ENCODE measurements at regions not wholly inside any gene's neighbourhood (a gene's known extent, or its start where the extent isn't known, plus 50 kb on each side); places are given as distances from the start of the nearest gene placed in this dataset.

- DNase-seq (ENCODE audit: insufficient read length, low spot score) (no peak), FAIRE-seq (no peak)
- TF ChIP-seq POLR2AphosphoS5 (IDR thresholded peaks at IDR 0.05; ENCODE audit: low read depth, low read length) (no peak), PAX5 (IDR thresholded peaks at IDR 0.05; ENCODE audit: insufficient read depth, low read length, severe bottlenecking) (no peak)
Measured at GRCh38 chr3:72238010-72238691, 453.2 kb upstream of the PROK2 start.

- TF ChIP-seq PAX5 (IDR thresholded peaks at IDR 0.05; ENCODE audit: insufficient read depth, low read length, severe bottlenecking) (no peak), POU2F2 (IDR thresholded peaks at IDR 0.05; ENCODE audit: low read depth, low read length) (no peak), POLR2AphosphoS5 (IDR thresholded peaks at IDR 0.05; ENCODE audit: low read depth, low read length) (no peak), SPI1 (IDR thresholded peaks at IDR 0.05; ENCODE audit: low read depth, low read length) (no peak), POLR2A (IDR thresholded peaks at IDR 0.05; ENCODE audit: low read depth, low read length) (no peak), TAF1 (IDR thresholded peaks at IDR 0.05; ENCODE audit: low read depth, low read length) (no peak)
- FAIRE-seq (no peak), DNase-seq (ENCODE audit: insufficient read length, low spot score) (no peak)
Measured at GRCh38 chr3:72237679-72238009, 452.7 kb upstream of the PROK2 start.

DNA sequence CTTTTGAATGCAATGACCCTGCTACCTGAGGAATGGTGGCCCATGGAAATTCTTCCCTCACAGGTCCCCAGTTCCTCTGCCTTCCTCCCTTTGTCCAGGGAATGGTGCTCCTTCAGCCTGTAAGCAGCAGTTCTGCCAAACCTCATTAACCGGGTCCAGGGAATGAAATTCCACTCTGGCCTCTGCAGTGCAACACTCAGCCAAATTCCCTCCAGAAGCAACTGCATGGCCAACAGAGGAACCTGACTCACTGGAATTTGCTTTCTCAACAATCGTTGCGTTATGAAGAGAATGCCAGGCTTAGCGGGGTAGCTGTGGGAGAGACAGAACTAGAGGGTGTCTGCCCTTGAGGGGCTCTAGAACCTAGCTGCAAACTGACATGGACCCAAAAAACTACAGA, 449.4 kb upstream of the PROK2 start:
- TF ChIP-seq POU2F2 (IDR thresholded peaks at IDR 0.05; ENCODE audit: low read depth, low read length), result no peak
- no peak for TF ChIP-seq POLR2AphosphoS5 (IDR thresholded peaks at IDR 0.05; ENCODE audit: low read depth, low read length)
- TF ChIP-seq TAF1 (IDR thresholded peaks at IDR 0.05; ENCODE audit: low read depth, low read length), result no peak
- TF ChIP-seq PAX5 (IDR thresholded peaks at IDR 0.05; ENCODE audit: insufficient read depth, low read length, severe bottlenecking), result no peak
- no peak for TF ChIP-seq SPI1 (IDR thresholded peaks at IDR 0.05; ENCODE audit: low read depth, low read length)
- no peak for TF ChIP-seq POLR2A (IDR thresholded peaks at IDR 0.05; ENCODE audit: low read depth, low read length)
- FAIRE-seq (no peak), DNase-seq (ENCODE audit: insufficient read length, low spot score) (no peak)

DNA sequence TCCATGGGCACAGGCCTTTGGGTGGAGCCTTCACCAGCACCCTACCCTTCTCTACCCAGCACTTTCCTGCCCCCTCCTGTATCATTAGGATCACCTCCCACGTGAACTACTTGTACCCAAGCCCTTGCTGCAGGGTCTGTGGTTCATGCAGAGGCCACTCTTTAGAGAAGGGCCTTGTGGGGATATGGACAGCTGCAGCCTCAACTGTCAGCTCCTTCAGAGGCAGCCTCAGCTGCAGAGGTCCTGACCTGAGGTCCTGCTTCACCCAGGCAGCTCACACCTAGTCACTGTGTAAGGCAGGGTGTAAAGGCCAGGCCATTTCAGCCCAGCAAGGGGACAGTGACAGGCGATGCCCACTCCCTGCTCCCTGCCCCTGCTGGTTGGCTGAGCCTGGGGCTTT, 448.6 kb upstream of the PROK2 start:
- no peak for TF ChIP-seq POLR2A (IDR thresholded peaks at IDR 0.05; ENCODE audit: low read depth, low read length)
- TF ChIP-seq PAX5 (IDR thresholded peaks at IDR 0.05; ENCODE audit: insufficient read depth, low read length, severe bottlenecking), result no peak
- no peak for TF ChIP-seq SPI1 (IDR thresholded peaks at IDR 0.05; ENCODE audit: low read depth, low read length)
- no peak for TF ChIP-seq TAF1 (IDR thresholded peaks at IDR 0.05; ENCODE audit: low read depth, low read length)
- no peak for TF ChIP-seq POLR2AphosphoS5 (IDR thresholded peaks at IDR 0.05; ENCODE audit: low read depth, low read length)
- no peak for TF ChIP-seq POU2F2 (IDR thresholded peaks at IDR 0.05; ENCODE audit: low read depth, low read length)
- DNase-seq (ENCODE audit: insufficient read length, low spot score) (no peak), FAIRE-seq (no peak)

DNA sequence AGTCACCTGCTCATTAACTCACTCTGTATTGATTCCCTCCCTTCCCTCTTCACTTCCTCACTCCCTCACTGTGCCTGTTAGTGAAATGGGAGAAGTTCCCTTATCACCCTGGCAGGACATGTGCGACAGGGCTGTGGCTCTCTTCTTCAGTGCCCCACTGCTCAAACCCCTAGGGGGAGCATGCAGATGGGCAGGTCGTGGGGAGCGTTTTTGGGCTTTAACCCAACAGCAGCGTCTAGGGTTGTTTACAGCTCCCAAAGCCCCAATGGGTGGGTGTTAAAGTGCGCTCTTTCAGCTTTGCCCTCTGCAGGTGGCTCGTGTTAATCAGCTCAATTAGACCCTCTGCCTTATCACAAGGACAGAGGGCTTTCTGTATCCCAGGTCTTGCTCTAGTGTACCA, 447.8 kb upstream of the PROK2 start:
- FAIRE-seq (no peak), DNase-seq (ENCODE audit: insufficient read length, low spot score) (no peak)
- no peak for TF ChIP-seq PAX5 (IDR thresholded peaks at IDR 0.05; ENCODE audit: insufficient read depth, low read length, severe bottlenecking)

DNA sequence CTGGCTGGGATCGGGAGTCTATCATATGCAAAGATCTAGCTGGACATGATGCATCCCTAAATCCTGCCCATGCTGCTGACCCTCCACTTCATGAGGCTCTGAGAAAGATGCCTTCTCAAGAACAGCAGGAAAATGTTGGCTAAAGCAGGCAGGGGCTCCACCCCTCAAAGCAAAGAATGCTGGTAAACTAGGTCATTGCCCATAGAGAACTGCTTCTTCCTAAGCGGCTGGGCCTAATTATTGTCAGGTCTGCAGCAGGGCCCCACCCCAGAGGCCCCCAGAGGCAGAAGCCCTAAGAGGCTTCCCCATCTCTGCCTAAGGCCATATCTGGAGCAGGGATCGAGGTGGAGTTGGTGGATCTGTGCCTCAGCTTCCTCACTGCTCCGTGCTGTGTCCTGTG, 447.4 kb upstream of the PROK2 start:
- FAIRE-seq, result no peak
- no peak for TF ChIP-seq POLR2AphosphoS5 (IDR thresholded peaks at IDR 0.05; ENCODE audit: low read depth, low read length)

GRCh38 chr3:72231439-72232196, 446.7 kb upstream of the PROK2 start:
- no peak for FAIRE-seq
- TF ChIP-seq TAF1 (IDR thresholded peaks at IDR 0.05; ENCODE audit: low read depth, low read length) (no peak), SPI1 (IDR thresholded peaks at IDR 0.05; ENCODE audit: low read depth, low read length) (no peak), PAX5 (IDR thresholded peaks at IDR 0.05; ENCODE audit: insufficient read depth, low read length, severe bottlenecking) (no peak), POLR2A (IDR thresholded peaks at IDR 0.05; ENCODE audit: low read depth, low read length) (no peak), POU2F2 (IDR thresholded peaks at IDR 0.05; ENCODE audit: low read depth, low read length) (no peak), POLR2AphosphoS5 (IDR thresholded peaks at IDR 0.05; ENCODE audit: low read depth, low read length) (no peak)

More for the DNA sequence above, 447.4 kb upstream of the PROK2 start:
- no peak for DNase-seq (ENCODE audit: insufficient read length, low spot score)

GRCh38 chr3:72230774-72231379, 445.9 kb upstream of the PROK2 start:
- no peak for FAIRE-seq
- DNase-seq (ENCODE audit: insufficient read length, low spot score), result no peak
- TF ChIP-seq PAX5 (IDR thresholded peaks at IDR 0.05; ENCODE audit: insufficient read depth, low read length, severe bottlenecking), result no peak

More at GRCh38 chr3:72231439-72232196, 446.7 kb upstream of the PROK2 start:
- DNase-seq (ENCODE audit: insufficient read length, low spot score), result no peak

DNA sequence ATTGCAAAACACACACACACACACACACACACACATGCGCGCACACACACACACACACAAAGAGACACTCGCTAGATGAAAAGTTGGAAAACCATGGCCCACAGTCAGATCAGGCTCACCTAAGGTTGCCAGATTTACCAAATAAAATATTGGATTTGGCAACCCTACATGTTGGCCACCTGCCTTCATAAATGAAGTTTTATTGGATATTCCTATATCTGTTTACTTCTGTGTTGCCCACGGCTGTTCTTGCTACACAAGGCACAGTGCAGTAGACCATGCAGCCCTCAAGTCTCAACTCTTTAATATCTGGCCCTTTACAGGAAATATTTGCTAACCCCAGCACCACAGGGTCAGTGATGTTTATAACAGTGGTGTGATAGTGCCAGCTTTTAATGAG, 445.0 kb upstream of the PROK2 start:
- no peak for TF ChIP-seq POLR2AphosphoS5 (IDR thresholded peaks at IDR 0.05; ENCODE audit: low read depth, low read length)
- no peak for FAIRE-seq
- no peak for DNase-seq (ENCODE audit: insufficient read length, low spot score)

DNA sequence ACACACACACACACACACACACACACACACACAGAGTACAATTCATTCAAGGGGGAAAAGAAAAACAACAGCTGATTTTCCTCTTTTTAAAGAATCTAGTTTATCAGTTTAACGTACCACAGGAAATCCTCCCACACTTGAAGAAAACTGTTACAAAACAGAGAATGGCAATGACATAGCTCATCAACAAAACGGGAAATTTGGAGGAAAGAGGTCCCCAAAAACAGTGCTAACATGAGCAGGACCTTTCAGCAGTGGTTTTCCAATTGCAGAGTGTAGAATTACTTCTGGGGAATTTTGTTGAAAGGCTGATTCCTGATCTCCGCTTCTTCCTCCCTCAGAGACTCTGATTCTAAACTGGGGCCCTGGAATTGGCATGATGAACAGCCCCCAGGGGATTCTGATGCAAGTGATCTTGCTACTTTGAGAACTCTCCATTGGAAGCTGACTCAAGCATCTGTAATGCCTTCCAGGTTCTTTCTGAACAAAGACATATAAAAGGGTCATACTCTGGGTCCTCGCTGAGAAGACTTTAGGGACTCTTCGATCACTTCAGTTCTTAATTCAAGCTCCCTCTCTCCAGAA, 442.6 kb upstream of the PROK2 start:
- DNase-seq (ENCODE audit: insufficient read length, low spot score), result no peak
- FAIRE-seq, result no peak
- TF ChIP-seq SPI1 (IDR thresholded peaks at IDR 0.05; ENCODE audit: low read depth, low read length) (no peak), POU2F2 (IDR thresholded peaks at IDR 0.05; ENCODE audit: low read depth, low read length) (no peak), TAF1 (IDR thresholded peaks at IDR 0.05; ENCODE audit: low read depth, low read length) (no peak)

All from GM12891 (cell line).